HepG2 (cell line): ENCODE measurements at regions not wholly inside any gene's neighbourhood (a gene's known extent, or its start where the extent isn't known, plus 50 kb on each side); places are given as distances from the start of the nearest gene placed in this dataset.

ENCODE experiments used
- ATAC-seq: fragments of 200-7000 bp; cut with Tn5 transposase; 3 replicates; pipeline ENCODE4 v1.9.1; 2020; ENCODE audit warnings: mild to moderate bottlenecking, moderate library complexity
- BruUV-seq: library from RNA; stranded (reverse); fragments of 400-500 nt; replicated peaks from 2 replicates; lab custom pipeline; 2021; lab: Mats Ljungman, UMichigan
- CTCF ChIA-PET: fragments of 300-600 bp; formaldehyde crosslinking; extraction: SDS; loops from one replicate; lab custom pipeline; 2021; ENCODE audit warnings: low total read pairs, inconsistent platforms, low intra/inter-chr PET ratio; lab: Yijun Ruan, JAX
- POLR2A ChIA-PET: fragments of 350-600 bp; sonication (Branson Sonifier 250); formaldehyde crosslinking; loops from one replicate; lab custom pipeline; 2020; ENCODE audit warnings: antibody characterized with exemption, inconsistent platforms; lab: Yijun Ruan, JAX
- DNase-seq: peaks from one replicate; pipeline ENCODE4 v3.0.0-alpha.2; 2015; ENCODE audit warnings: low spot score
- FAIRE-seq: peaks from 3 replicates; lab custom pipeline; 2011; peaks lifted over from hg19 to GRCh38; lab: Jason Lieb, UNC
- H2AFZ ChIP-seq: one replicate; pipeline ENCODE4 v1.6.1; 2011; ENCODE audit warnings: low read length, inconsistent platforms
- H3K27ac ChIP-seq: fragments of 300-600 bp; 3 replicates; pipeline ENCODE4 v1.8.0; 2011; ENCODE audit warnings: mixed run types, mild to moderate bottlenecking, mixed read lengths, low read length, inconsistent platforms; ENCODE audit not compliant: insufficient read depth; ENCODE audit errors: extremely low read length
- H3K27me3 ChIP-seq, 2 experiments: fragments of 200-600 bp in 1 of 2; 2 replicates in 1 of 2; 3 replicates in 1 of 2; pipeline versions ENCODE4 v1.6.0 to v1.8.0; 2011; ENCODE audit warnings: low read length in 2 of 2, mild to moderate bottlenecking in 2 of 2, moderate library complexity in 2 of 2, inconsistent platforms in 1 of 2; ENCODE audit not compliant: insufficient read depth in 2 of 2, control insufficient read depth in 1 of 2
- H3K36me3 ChIP-seq, 2 experiments: fragments of 200-600 bp in 1 of 2; replicated peaks in 1 of 2; 2 replicates in 1 of 2; 3 replicates in 1 of 2; pipeline versions ENCODE4 v1.5.1 to v1.8.0; 2011; ENCODE audit warnings: low read length in 2 of 2, inconsistent platforms in 1 of 2; ENCODE audit not compliant: insufficient read depth in 2 of 2, control insufficient read depth in 1 of 2
- H3K4me1 ChIP-seq: 2 replicates; pipeline ENCODE4 v1.5.1; 2012; ENCODE audit warnings: low read length, inconsistent platforms; ENCODE audit not compliant: insufficient read depth
- H3K4me2 ChIP-seq: 2 replicates; pipeline ENCODE4 v1.6.0; 2011; ENCODE audit warnings: low read depth, low read length, inconsistent platforms
- H3K4me3 ChIP-seq, 3 experiments: fragments of 200-600 bp in 1 of 3; sonication (generic), shearing (Covaris generic) in 1 of 3; replicated peaks in 1 of 3; 2 replicates each; pipeline ENCODE4 v1.5.1; 2011 to 2016; ENCODE audit warnings: low read length in 3 of 3, inconsistent platforms in 2 of 3, low read depth in 2 of 3, mild to moderate bottlenecking in 2 of 3, control low read depth in 1 of 3, mixed read lengths in 1 of 3; ENCODE audit not compliant: insufficient read depth in 1 of 3
- H3K79me2 ChIP-seq: one replicate; pipeline ENCODE4 v1.6.1; 2011; ENCODE audit warnings: low read length, inconsistent platforms; ENCODE audit not compliant: insufficient read depth
- H3K9ac ChIP-seq: 2 replicates; pipeline ENCODE4 v1.6.0; 2011; ENCODE audit warnings: mild to moderate bottlenecking, low read depth, low read length, inconsistent platforms; ENCODE audit not compliant: insufficient read depth
- H3K9me3 ChIP-seq: 2 replicates; pipeline ENCODE4 v1.5.1; 2012; ENCODE audit warnings: mild to moderate bottlenecking, low read length
- H4K20me1 ChIP-seq: 2 replicates; pipeline ENCODE4 v1.6.0; 2011; ENCODE audit warnings: inconsistent platforms, mild to moderate bottlenecking, low read length, moderate library complexity; ENCODE audit not compliant: insufficient read depth
- BRCA1 ChIP-seq: sonication (generic); formaldehyde crosslinking; IDR thresholded peaks from 2 replicates; pipeline ENCODE4 v1.4.0; 2020; ENCODE audit warnings: missing genetic modification reagents
- CERS6 ChIP-seq: sonication (generic); formaldehyde crosslinking; IDR thresholded peaks from 2 replicates; pipeline ENCODE4 v1.5.0; 2020; ENCODE audit warnings: missing genetic modification reagents
- HHEX ChIP-seq: IDR thresholded peaks from 2 replicates; pipeline ENCODE4 v1.6.1; 2016; ENCODE audit warnings: control low read depth
- SPEN ChIP-seq: sonication (generic); formaldehyde crosslinking; IDR thresholded peaks from 2 replicates; pipeline ENCODE4 v1.5.1; 2020; ENCODE audit warnings: low read depth, mild to moderate bottlenecking, missing genetic modification reagents
- ZNF619 ChIP-seq: sonication (generic); formaldehyde crosslinking; IDR thresholded peaks from 2 replicates; pipeline ENCODE4 v1.4.0; 2020; ENCODE audit warnings: mild to moderate bottlenecking, missing genetic modification reagents
- WGBS: methylation state at CpG from one replicate; pipeline ENCODE4 v1.1.6; 2017; ENCODE audit warnings: low lambda C conversion rate; 5-methylcytosine and 5-hydroxymethylcytosine counted together
- in situ Hi-C: cut with HindIII; loops from 2 replicates; pipeline ENCODE4 v1.10.0; 2017; ENCODE audit warnings: low pct_unique_long_range_greater_than_20kb; ENCODE audit not compliant: extremely low pct_ligation_motif_present
- intact Hi-C: fragments of 100-400 bp; cut with micrococcal nuclease; formaldehyde crosslinking; loops from one replicate; pipeline ENCODE4 v1.10.0; 2022; ENCODE audit not compliant: unreplicated experiment

DNA sequence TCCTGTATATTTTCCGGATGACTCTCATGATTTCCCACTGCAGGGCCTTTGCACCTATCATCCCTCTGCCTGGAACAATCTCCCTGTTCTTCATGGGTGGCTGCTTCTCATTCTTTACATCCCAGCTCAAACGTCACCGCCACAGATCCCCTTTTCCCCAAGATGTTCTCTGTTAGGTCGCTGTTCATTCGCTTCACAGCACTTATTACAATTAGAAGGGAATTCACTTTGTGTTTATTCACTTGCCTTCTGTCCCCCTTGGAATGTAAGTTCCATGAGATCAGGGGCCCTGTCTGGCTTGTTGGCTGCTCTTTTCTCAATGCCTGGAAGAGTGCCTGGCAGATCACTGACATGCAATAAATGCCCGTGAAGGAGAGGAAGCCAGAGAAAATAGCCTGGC lies 106.7 kb downstream of the FOXI3 start:
- TF ChIP-seq CERS6, result no peak
- no peak for TF ChIP-seq ZNF619 (CRISPR knock-in tag)
- no peak for TF ChIP-seq BRCA1 (CRISPR knock-in tag)
- intact Hi-C loops (no loop called here), in situ Hi-C loops (no loop called here)
- H3K4me2 ChIP-seq, result no peak overlapping the region
- BruUV-seq, result no TSS peak
- ChIA-PET CTCF (no interaction called here), POLR2A (no interaction called here)
- no peaks in the 10 kb centered on the region for H3K4me1 ChIP-seq
- H3K4me3 ChIP-seq, result no peak overlapping the region
- FAIRE-seq (no peak), DNase-seq (no peak), ATAC-seq (no peak)
- no peaks in the 10 kb centered on the region for H3K79me2 ChIP-seq
- H4K20me1 ChIP-seq, result no peaks in the 10 kb centered on the region
- H3K9me3 ChIP-seq, result no peaks in the 10 kb centered on the region
- no peaks in the 10 kb centered on the region for H3K36me3 ChIP-seq
- no peak overlapping the region for H3K9ac ChIP-seq
- H3K27me3 ChIP-seq, result peaks cover 0 to 11% of the 10 kb centered on the region in 2 experiments; a peak in 3 of 5 replicates
- H2AFZ ChIP-seq, result no peak overlapping the region
- WGBS, result 53% methylated on average over 6 of the region's 6 CpGs
- H3K27ac ChIP-seq, result no peak overlapping the region

DNA sequence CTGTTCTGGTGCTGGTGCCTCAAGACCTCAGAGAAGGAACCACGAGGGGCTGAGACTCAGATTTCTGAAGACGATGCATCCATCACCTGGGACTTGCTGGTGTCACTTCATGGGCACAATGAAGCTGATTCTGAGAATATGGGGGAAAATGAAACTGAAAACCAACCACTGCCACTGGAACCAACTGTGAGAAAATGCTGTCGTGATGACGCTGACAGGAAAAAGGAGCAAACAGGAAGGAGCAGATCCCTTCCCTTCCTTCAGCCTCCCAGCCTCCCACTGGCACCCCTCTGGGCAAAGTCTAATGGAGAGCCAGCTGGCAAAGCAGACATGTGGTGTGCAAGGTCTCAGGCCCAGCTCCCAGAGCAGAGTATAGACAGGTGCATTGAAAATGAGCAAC lies 109.7 kb downstream of the FOXI3 start:
- no TSS peak for BruUV-seq
- no peak overlapping the region for H3K4me3 ChIP-seq
- DNase-seq (no peak), ATAC-seq (no peak), FAIRE-seq (no peak)
- 23% methylated on average over 4 of the region's 4 CpGs for whole genome bisulfite sequencing
- H3K4me2 ChIP-seq, result no peak overlapping the region
- H4K20me1 ChIP-seq, result no peaks in the 10 kb centered on the region
- peaks cover 0 to 17% of the 10 kb centered on the region in 2 experiments; a peak in 3 of 5 replicates for H3K27me3 ChIP-seq
- in situ Hi-C loops (no loop called here), intact Hi-C loops (no loop called here)
- CTCF ChIA-PET, result no interaction called here
- POLR2A ChIA-PET, result no interaction called here
- H2AFZ ChIP-seq, result no peak overlapping the region
- H3K9me3 ChIP-seq, result no peaks in the 10 kb centered on the region
- TF ChIP-seq SPEN, result no peak
- TF ChIP-seq HHEX (CRISPR knock-in tag), result 0 out of 2 replicates have a peak, but pooled peaks have one; percentile 13
- no peaks in the 10 kb centered on the region for H3K4me1 ChIP-seq
- no peaks in the 10 kb centered on the region for H3K36me3 ChIP-seq
- no peak overlapping the region for H3K9ac ChIP-seq
- H3K79me2 ChIP-seq, result no peaks in the 10 kb centered on the region
- H3K27ac ChIP-seq, result no peak overlapping the region
